ENCODE measurements at regions not wholly inside any gene's neighbourhood (a gene's known extent, or its start where the extent isn't known, plus 50 kb on each side); places are given as distances from the start of the nearest gene placed in this dataset.

- TF ChIP-seq CTCF (IDR thresholded peaks at IDR 0.05), result no peak
- TF ChIP-seq POLR2AphosphoS5 (IDR thresholded peaks at IDR 0.05), result no peak
- TF ChIP-seq POLR2A (IDR thresholded peaks at IDR 0.05), result no peak
Observed at GRCh38 chr18:67735506-67735905, 219.0 kb upstream of the DSEL start.
